ENCODE measurements at regions not wholly inside any gene's neighbourhood (a gene's known extent, or its start where the extent isn't known, plus 50 kb on each side); places are given as distances from the start of the nearest gene placed in this dataset.

DNA sequence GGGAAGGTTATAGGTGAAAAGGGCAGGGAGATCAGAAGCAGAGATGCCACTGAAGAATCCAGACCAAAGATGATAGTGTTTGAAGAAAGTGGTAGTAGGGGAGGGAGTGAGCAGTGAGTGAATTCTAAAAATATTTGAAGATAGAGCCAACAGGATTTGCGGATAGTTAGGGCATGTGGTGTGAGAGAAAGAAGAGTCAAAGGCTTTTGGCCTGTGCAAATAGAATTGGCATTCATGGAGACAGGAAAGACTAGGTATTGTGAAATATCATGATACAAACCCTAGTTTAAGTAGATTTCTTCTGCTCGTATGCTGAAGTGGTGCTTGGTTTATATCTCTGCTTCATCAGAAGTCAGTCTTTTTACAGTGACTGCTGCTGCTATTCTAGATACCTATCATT is 224.2 kb upstream of the CFAP20DC start:
- TF ChIP-seq, protein P1, sequence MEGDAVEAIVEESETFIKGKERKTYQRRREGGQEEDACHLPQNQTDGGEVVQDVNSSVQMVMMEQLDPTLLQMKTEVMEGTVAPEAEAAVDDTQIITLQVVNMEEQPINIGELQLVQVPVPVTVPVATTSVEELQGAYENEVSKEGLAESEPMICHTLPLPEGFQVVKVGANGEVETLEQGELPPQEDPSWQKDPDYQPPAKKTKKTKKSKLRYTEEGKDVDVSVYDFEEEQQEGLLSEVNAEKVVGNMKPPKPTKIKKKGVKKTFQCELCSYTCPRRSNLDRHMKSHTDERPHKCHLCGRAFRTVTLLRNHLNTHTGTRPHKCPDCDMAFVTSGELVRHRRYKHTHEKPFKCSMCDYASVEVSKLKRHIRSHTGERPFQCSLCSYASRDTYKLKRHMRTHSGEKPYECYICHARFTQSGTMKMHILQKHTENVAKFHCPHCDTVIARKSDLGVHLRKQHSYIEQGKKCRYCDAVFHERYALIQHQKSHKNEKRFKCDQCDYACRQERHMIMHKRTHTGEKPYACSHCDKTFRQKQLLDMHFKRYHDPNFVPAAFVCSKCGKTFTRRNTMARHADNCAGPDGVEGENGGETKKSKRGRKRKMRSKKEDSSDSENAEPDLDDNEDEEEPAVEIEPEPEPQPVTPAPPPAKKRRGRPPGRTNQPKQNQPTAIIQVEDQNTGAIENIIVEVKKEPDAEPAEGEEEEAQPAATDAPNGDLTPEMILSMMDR (IDR thresholded peaks at IDR 0.05), result no peak
- TF ChIP-seq POLR2A (IDR thresholded peaks at IDR 0.05), result no peak
